Endothelial cell (in vitro differentiated cells): ENCODE measurements at regions not wholly inside any gene's neighbourhood (a gene's known extent, or its start where the extent isn't known, plus 50 kb on each side); places are given as distances from the start of the nearest gene placed in this dataset.

Experiments used
- DNase-seq: peaks from one replicate; pipeline ENCODE4 v3.0.0; 2021; ENCODE audit warnings: low spot score
- H3K27ac Mint-ChIP-seq: one replicate; pipeline ENCODE4 v1.8.0; 2021; ENCODE audit warnings: mixed read lengths, inconsistent platforms; ENCODE audit not compliant: unreplicated experiment
- H3K27me3 Mint-ChIP-seq: one replicate; pipeline ENCODE4 v1.8.0; 2021; ENCODE audit warnings: mild to moderate bottlenecking, moderate library complexity, mixed read lengths, inconsistent platforms; ENCODE audit not compliant: unreplicated experiment
- H3K36me3 Mint-ChIP-seq: one replicate; pipeline ENCODE4 v1.8.0; 2021; ENCODE audit warnings: mild to moderate bottlenecking, low read depth, mixed read lengths, inconsistent platforms; ENCODE audit not compliant: unreplicated experiment
- H3K4me1 Mint-ChIP-seq: one replicate; pipeline ENCODE4 v1.8.0; 2021; ENCODE audit warnings: mild to moderate bottlenecking, mixed read lengths, inconsistent platforms; ENCODE audit not compliant: unreplicated experiment
- H3K4me3 Mint-ChIP-seq: one replicate; pipeline ENCODE4 v1.8.0; 2021; ENCODE audit warnings: mild to moderate bottlenecking, mixed read lengths, inconsistent platforms; ENCODE audit not compliant: unreplicated experiment
- H3K9me3 Mint-ChIP-seq: one replicate; pipeline ENCODE4 v1.8.0; 2021; ENCODE audit warnings: mixed read lengths, inconsistent platforms; ENCODE audit not compliant: unreplicated experiment
- CTCF ChIP-seq: fragments of 200-600 bp; sonication (generic); IDR thresholded peaks from one replicate; pipeline ENCODE4 v1.5.0; 2021; ENCODE audit warnings: antibody characterized with exemption; ENCODE audit not compliant: unreplicated experiment

DNA sequence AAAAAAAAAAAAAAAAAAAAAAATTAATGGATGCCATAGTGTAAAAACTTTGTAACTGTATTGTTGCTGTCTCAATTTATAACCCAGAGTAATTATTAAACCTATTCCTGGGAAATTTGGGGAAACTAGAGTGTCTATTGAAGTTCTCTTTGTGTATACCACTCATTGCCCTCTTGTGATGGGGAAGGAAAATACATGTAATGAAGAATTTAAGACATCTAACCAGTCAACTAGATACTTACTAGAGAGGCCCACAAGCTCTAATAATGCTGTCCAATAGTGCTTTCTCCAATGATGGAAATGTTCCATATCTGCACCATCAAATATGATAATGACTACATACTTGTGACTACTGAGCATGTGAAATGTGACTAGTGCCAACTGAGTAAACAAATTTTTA, 168.5 kb upstream of the SLC39A10 start:
- Mint-ChIP-seq H3K4me3 (no peak overlapping the region), H3K9me3 (no peaks in the 10 kb centered on the region), H3K27ac (no peak overlapping the region), H3K27me3 (no peaks in the 10 kb centered on the region), H3K36me3 (no peaks in the 10 kb centered on the region), H3K4me1 (peaks cover 12% of the 10 kb centered on the region)
- no peak for DNase-seq
- no peak for TF ChIP-seq CTCF

DNA sequence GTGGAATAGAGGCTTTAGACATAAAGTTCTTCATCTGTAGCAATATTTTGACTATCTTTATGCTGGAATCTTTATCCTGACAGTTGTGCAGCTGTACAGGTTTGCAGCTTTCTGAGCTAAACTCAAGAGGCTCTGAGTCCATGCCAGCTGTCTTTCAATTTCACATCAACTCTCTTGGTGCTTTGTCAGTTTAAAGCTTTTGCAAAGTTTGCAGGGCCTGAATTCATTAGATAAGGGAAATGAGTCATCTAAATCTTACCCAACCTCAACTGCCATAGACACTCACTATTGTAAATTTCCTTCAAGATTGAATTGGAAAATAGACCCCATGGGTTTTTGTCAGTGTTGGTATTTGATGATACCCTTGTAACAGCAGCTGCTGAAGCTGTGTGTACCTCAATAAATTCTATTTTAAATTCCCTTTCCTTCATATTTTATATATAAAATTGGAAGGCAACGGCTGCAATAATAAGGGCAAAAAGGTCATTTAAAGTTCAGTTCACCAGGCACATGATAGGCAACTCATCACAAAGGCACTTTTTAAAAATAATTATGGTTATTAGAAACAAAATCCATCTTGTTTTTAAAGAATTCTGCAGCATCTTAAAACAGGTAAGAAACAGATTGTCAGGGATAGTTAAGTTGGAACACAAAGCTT, 169.9 kb upstream of the SLC39A10 start:
- Mint-ChIP-seq H3K9me3 (no peaks in the 10 kb centered on the region), H3K4me1 (peaks cover 12% of the 10 kb centered on the region), H3K27me3 (no peaks in the 10 kb centered on the region), H3K4me3 (no peak overlapping the region), H3K36me3 (no peaks in the 10 kb centered on the region), H3K27ac (no peak overlapping the region)
- DNase-seq = no peak
- no peak for TF ChIP-seq CTCF

DNA sequence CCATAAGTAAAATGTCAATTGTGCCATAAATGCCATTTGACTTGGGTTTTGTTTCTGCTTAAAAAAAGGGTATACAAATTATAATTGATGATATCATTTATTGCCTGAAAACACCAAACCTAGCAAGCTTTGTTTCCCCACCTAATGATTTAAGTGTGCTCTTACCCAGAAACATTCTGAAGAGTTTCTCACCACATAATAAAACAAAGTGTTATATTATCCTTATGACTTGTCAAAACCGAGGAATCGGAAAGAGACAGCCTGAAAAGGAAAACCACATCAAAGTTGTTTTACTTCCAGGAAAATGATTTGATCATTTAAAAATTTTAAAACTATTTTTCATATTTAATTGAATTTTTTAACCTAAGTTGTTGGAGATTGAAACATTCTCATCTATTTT, 170.5 kb upstream of the SLC39A10 start:
- H3K36me3 Mint-ChIP-seq = no peaks in the 10 kb centered on the region
- no peak for TF ChIP-seq CTCF
- H3K27ac Mint-ChIP-seq = no peak overlapping the region
- no peaks in the 10 kb centered on the region for H3K9me3 Mint-ChIP-seq
- H3K4me1 Mint-ChIP-seq = peaks cover 8% of the 10 kb centered on the region
- no peaks in the 10 kb centered on the region for H3K27me3 Mint-ChIP-seq
- DNase-seq = no peak
- H3K4me3 Mint-ChIP-seq = no peak overlapping the region

GRCh38 chr2:195482010-195482409, 175.0 kb upstream of the SLC39A10 start:
- Mint-ChIP-seq H3K4me3 (no peak overlapping the region), H3K4me1 (no peaks in the 10 kb centered on the region), H3K36me3 (no peaks in the 10 kb centered on the region), H3K9me3 (no peaks in the 10 kb centered on the region), H3K27me3 (no peaks in the 10 kb centered on the region), H3K27ac (no peak overlapping the region)
- no peak for TF ChIP-seq CTCF
- no peak for DNase-seq

GRCh38 chr2:195480121-195480520, 176.9 kb upstream of the SLC39A10 start:
- no peak overlapping the region for H3K4me3 Mint-ChIP-seq
- H3K9me3 Mint-ChIP-seq = no peaks in the 10 kb centered on the region
- TF ChIP-seq CTCF = no peak
- H3K27ac Mint-ChIP-seq = no peak overlapping the region
- no peaks in the 10 kb centered on the region for H3K36me3 Mint-ChIP-seq
- peaks cover 6% of the 10 kb centered on the region for H3K4me1 Mint-ChIP-seq
- DNase-seq = no peak
- H3K27me3 Mint-ChIP-seq = no peaks in the 10 kb centered on the region
